Dermis blood vessel endothelial cell (primary cell): ENCODE measurements at regions not wholly inside any gene's neighbourhood (a gene's known extent, or its start where the extent isn't known, plus 50 kb on each side); places are given as distances from the start of the nearest gene placed in this dataset.
"Not testable (repeated sequence)": the region's sequence is repeated elsewhere in the genome, so short reads cannot be mapped to it uniquely, and the experiment has no call there.

Source experiments
- DNase-seq: peaks from one replicate; pipeline ENCODE4 v3.0.0; 2010

DNA sequence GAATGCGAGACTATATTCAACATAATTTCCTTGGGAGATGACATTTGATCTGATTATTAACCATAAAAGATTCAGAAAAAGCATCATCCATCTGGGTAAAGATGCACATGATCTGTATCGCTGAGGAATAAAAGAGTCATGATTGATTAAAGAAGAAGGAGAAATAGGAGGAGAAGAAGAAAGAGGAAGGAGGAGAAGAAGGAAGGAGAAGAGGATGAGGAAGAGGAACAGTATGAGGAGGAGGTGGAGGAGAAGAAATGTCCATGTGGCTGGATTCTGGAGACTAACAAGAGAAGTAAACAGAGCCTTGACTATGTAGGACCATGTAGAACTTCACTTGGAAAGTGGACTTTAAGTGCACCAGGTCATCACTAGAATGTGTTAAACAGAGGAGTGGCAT lies 947.4 kb downstream of the LRFN5 start:
- DNase-seq, result no peak

DNA sequence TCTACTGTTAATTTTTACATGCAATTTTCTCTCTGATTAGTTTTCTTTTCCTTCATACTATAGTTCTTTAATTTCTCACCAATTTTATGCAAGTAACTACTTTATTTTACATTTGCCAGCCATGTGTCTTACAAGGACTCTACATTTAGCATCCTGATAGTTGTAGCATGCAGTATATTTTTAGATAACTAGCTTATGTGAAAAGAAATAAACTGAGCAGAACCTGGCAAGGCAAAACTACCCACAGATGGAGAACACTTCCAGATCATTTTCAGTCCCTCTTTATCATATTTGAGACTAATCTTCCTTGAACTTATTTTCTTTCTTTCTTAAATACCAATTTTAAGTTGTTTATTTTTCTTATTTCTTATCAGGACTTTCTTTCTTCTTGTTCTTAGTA lies 943.6 kb downstream of the LRFN5 start:
- no peak for DNase-seq

DNA sequence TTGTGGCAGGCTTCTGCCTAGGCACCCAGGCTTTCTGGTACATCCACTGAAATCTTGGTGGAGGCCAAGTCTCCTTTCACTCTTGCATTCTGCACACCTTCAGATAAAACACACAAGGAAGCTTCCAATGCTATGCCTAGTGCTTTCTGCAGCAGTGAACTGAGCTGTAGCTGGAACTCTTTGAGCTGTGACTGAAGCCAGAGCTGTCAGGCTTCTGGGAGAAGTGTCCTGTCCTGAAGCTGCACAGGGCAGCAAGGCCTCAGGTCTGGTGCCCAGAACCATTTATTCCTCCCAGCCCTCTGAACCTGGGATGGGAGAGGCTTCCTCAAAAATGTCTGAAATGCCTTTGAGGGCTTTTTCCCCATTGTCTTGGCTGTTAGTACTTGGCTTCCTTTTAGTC lies 941.7 kb downstream of the LRFN5 start:
- no peak for DNase-seq

DNA sequence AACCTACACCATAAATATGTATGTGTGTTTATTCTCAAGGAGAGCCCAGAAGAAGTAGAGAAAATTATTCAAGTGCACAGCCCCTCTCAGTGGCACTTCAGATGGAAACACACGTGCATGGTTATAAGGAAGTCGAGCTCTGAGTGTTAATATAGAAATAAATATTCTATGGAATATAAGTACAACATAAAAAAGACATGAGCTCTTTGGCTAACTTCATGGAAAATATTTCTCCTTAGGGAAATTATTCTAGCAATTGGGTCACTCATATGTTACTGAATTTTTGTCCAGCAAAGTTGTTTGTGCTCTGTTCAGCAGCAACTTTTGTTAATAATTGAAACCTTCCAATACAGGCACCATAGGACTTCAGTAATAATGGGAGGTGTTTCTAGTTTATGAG lies 939.0 kb downstream of the LRFN5 start:
- DNase-seq, result no peak

DNA sequence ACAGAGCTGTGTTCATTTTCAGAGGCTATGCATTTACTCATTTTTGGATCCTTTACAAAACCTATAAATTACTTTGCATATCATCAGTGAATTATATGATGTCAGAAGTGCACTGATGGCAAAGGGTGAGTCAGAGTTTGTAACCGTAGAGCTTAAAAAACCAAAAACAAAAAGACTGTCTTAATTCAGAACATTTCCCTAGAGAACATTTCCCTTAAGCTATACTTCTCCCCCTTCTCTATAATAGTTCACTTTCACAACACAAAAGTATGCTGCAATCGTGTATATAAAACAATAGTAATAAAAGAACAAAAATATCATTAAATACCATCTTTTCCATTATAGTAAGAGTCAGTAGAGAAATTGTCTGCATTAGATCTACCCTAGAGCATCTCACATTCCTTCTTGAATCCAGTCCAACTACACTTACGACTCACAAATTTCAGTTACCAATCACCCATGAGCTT lies 934.9 kb downstream of the LRFN5 start:
- no peak for DNase-seq

DNA sequence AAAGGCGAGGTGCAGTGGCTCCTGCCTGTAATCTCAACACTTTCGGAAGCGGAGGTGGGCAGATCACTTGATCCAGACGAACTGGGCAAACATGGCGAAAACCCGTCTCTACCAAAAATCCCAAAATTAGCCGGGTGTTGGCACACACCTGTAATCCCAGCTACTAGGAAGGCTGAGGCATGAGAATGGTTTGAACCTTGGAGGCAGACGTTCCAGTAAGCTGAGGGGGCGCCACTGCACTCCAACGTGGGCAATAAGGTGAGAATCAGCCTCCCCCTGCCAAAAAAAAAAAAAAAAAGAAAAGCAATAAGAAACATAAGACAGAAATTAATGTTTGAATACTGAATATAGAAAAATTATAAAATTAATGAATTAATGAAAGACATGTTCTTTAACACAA lies 928.7 kb downstream of the LRFN5 start:
- DNase-seq, result no peak

DNA sequence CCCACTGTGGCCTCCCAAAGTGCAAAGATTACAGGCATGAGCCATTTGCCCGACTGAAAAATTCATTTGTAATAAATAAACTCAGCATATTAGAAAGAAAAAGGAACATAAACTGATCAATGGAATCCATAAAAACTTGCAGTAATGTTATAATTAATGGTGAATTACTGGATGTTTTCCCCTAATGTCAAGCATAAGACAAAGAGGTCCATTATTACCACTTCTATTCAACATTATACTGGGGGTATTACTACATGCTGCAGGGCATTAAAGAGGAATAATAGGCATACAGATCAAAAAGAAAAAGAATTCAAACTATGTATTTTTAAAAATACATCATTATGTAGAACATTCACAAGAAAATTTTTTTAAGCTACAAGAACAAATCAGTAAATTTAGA lies 926.8 kb downstream of the LRFN5 start:
- no peak for DNase-seq

DNA sequence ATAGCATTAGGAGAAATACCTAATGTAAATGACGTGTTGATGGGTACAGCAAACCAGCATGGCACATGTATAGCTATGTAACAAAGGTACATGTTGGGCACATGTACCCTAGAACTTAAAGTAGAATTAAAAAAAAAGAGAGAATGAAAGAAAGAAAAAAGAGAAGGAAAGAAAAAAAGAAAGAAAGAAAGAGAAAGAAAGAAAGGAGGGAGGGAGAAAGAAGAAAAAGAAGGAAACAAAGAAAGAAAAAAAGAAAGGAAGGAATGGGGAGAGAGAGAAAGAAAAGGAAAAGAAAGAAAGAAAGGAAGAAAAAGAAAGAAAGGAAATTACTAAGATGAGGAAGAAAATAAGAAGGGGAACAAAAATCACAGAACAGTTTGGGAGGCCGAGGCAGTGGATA lies 925.5 kb downstream of the LRFN5 start:
- no peak for DNase-seq

DNA sequence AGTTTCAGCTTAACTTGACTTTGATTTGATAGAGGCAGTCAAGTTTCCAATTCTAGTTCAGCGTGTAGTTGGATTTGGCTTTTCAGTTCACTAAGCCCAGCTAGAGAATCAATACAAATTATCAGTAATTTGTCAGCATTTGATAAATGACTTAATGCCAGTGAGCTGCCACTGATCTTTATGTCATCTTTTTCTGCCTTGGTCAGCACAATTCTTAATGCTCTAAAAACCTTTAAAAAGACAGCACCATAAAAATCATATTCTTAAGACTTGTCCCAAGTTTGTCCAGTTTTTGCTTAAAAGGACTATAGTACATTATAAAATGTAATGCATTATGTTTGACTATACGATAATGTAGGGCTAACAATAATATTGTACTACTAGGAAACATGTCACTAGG lies 920.5 kb downstream of the LRFN5 start:
- no peak for DNase-seq

DNA sequence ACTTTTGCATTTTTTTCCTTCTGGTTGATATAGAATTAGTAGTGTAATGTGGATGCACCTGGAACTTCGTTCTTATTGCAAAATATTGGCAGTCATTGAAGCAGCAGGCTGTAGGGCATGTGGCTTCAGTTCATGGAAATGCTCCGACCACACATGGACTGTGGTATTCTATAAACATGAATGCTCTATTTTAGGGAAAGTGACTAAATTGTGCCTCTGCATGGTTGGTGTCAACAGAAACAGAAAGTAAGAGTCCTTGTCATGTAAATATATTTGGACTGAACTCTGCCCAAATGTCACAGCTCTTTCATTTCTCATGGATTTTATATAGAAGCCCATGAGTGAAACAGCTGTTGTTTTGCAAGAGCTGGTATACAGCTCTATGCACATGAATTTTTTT lies 917.0 kb downstream of the LRFN5 start:
- DNase-seq, result no peak

DNA sequence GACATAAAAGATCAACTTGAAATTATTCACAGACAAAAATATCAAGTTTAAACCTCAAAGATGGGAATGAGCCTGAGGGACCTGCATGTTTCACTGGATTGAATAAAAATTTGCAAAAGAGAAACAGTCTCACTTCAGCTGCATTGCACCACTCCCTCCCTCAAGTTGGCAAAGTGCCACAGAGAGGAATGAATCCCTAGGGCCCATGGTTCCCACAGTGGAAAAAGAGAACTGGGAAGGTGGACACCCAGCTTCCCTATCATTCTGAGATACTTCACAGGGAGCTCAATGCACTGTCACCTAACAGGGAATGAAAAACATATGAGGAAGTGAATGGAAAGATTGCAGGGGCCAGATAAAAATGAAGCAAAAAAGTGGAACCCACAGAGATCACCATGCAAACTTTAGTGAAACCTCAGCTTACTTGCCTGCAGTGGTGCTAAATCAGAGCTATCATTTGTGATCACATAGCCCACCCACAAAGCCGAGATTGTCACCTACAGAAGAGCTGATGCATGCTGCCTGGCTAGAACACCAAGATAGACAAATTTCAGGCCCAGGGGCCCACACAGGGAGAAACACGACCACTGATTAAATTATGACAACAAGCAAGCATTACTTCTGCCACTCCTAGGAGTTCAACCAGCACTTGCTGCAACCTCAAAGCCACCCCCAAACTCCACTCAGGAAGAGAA lies 911.3 kb downstream of the LRFN5 start:
- no peak for DNase-seq

DNA sequence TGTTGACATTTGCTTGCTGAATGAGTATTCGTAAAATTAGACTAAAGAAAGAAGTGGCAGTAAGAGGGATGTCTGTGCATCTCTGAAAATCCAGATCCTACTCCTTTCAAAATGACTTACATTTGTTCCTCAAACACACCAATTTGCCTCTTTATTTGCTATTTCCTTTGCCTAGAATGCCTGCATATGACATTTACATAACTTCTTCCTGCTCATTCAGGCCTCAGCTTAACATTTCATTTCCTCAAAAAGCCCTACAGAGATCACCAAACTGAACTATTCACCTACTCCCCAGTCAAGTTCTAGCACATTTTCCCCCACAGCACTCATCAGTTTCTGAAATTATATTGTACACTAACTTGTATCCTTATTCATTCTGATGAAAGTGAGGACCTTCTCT lies 907.2 kb downstream of the LRFN5 start:
- DNase-seq, result no peak

DNA sequence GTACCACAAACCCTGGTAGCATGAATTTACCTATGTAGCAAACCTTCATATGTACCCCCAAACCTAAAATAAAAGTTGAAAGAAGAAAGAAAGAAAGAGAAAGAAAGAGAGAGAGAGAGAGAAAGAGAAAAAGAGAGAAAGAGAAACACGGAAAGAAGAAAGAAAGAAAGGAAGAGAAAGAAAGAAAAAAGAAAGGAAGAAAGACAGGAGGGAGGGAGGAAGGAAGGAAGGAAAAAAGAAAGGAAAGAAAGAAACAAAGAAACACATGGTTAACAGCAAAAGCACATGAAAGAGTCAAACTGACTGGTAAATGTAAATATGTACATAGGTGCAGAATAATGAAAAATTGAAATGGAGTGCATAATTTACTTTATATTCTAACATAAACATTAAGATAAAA lies 903.4 kb downstream of the LRFN5 start:
- no peak for DNase-seq

DNA sequence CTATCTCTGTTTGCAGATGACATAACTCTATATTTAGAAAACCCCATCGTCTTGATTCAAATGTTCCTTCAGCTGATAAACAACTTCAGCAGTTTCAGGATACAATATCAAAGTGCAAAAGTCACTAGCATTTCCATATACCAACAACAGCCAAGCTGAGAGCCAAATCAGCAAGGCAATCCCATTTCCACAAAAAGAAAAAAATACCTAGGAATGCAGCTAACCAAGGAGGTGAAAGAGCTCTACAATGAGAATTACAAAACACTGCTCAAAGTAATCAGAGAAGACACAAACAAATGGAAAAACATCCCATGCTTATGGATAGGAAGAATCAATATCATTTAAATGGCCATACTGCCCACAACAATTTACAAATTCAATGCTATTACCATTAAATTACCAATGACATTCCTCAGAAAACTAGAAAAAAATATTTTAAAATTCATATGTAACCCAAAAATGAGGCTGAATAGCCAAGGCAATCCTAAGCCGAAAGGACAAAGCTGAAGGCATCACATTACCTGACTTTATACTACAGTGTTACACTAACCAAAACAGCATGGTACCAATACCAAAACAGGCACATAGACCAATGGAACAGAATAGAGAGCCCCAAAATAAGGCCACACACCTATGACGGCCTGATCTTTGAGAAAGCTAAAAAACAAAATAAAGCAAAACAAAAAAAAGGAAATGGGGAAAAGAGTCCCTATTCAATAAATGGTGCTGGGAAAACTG lies 901.7 kb downstream of the LRFN5 start:
- no peak for DNase-seq

DNA sequence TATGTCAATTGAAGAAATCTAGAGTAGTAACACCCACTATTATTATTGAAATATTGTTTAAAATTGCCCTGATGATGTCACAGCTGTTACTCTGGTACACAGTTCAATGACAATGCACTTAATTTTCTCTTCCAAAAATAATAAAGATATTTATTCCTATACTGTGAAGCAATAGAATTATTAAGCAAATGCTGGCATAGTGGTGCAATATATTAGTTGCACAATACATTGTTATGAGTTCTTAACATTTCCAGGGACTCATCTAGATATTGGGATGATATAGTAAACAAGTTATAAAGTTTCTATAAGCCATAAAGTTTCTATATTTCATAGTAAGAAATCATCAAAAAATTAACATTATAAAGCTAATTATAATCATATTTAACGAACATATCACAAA lies 897.8 kb downstream of the LRFN5 start:
- DNase-seq, result no peak

DNA sequence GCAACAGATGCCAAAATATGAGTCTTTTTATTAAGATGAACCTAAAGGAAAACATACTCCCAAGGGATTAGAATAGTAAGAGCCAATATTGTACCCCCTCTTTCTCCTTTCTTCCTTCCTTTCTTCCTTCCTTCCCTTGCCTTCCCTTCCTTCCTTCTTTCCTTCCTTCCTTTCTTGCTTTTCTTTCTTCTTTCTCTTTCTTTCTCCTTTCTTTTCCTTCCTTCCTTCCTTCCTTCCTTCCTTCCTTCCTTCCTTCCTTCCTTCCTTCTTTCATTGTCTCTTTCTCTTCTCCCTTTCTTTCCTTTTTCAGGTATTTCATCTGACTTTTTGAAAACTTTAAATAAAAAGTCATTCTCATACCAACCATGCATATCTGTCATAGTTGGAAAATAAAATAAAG lies 892.5 kb downstream of the LRFN5 start:
- DNase-seq, result no peak

DNA sequence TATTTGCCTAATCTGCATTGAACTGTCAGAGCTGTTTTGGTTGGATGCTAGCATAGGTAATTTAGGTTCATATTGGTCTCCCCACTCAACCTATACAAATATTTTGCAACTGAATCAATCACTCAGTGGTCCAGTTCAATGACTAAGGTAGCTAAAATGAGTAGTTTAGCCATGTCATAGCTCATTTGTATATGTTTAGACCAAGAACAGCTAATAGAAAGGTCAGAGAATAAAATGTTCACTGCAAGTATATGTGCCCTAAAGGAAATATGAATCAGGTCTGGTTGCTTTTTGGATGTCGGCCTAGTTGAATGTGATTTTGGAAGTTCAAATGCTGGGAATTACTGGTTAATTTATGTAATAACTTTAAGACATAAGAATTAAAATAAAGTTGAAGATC lies 883.9 kb downstream of the LRFN5 start:
- DNase-seq, result no peak

DNA sequence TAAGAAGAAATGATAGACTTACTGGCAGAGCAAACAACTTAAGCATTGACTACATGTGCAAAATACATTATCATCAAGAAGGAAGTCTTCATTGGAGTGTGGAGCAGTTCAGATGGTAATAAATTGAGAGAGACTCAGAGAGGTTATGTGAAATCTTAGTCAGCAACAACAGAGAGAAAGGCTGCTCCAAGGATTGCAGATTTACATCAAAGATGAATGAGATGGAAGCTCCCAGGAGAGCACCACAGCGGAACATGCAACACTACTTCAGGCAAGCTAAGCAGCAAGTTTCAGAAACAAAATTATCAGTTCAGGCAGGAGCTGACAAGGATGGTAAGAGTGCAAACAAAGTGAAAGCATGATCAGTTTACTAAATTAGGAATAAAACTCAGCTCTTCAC lies 882.3 kb downstream of the LRFN5 start:
- no peak for DNase-seq

DNA sequence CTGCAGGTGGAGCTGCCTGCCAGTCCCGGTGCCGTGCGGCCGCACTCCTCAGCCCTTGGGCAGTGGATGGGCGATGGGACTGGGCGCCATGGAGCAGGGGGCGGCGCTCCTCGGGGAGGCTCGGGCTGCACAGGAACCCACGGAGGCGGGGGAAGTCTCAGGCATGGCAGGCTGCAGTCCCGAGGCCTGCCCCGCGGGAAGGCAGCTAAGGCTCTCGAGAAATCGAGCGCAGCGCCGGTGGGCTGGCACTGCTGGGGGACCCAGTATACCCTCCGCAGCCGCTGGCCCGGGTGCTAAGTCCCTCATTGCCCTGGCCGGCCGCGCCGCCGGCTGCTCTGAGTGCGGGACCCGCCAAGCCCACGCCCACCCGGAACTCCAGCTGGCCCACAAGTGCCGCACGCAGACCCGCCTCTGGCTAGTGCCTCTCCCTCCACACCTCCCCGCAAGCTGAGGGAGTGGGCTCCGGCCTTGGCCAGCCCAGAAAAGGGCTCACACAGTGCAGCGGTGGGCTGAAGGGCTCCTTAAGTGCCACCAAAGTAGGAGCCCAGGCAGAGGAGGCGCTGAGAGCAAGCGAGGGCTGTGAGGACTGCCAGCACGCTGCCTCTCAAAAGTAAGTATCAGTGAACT lies 875.8 kb downstream of the LRFN5 start:
- DNase-seq, result not testable (repeated sequence)

DNA sequence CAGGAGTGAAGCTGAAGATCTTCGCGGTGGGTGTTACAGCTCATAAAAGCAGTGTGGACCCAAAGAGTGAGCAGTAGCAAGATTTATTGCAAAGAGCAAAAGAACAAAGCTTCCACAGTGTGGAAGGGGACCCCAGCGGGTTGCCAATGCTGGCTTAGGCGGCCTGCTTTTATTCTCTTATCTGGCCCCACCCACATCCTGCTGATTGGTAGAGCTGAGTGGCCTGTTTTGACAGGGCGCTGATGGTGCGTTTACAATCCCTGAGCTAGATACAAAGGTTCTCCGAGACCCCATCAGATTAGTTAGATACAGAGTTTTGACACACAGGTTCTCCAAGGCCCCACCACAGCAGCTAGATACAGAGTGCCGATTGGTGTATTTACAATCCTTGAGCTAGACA lies 875.0 kb downstream of the LRFN5 start:
- not testable (repeated sequence) for DNase-seq

DNA sequence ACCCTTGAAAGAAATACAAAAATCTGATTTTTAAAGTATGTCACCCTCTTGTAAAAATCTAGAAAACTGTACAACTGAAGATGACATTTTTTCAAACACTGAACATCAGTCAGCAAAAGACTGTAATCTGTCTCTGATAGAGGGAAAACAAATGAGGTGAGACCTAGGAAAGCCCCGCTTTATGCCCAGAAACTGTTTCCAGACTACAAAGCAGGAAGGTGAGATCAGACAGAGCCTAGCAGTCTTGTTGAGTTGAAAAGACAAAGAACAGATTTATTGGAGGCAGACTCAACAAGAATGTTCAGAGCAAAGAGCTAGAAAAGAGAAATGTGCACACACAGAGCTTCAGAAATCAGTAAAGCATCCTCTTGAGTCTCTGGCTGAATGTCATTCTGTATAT lies 873.6 kb downstream of the LRFN5 start:
- DNase-seq, result no peak

DNA sequence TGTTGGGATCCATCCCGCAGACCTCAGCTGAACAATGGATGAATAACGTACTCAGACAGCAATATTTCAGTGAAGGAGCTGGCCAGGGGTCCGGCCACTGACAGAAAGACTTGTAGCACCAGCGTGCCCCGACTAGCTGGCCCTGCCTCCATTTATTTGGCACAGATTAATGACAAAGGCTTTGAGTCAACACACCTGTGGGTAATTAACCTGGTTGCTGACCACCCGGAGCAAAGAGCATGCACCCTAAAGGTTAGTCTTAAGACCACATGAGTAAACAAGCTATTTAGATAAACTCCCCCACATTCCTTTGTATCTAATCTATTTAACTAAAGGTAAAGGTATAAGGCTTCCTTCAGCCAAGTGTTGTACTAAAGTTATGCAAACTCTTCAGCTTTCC lies 868.6 kb downstream of the LRFN5 start:
- DNase-seq, result no peak

DNA sequence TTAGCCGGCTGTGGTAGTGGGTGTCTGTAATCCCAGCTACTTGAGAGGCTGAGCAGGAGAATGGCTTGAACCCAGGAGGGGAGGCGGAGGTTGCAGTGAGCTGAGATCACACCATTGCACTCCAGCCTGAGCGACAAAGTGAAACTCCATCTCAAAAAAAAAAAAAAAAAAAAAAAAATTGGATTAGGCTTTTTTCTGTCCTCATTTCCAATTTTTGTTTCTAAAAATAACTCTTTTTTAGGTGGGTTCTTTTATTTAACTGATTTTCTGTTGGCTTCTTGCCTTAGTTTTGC lies 863.7 kb downstream of the LRFN5 start:
- DNase-seq, result no peak

DNA sequence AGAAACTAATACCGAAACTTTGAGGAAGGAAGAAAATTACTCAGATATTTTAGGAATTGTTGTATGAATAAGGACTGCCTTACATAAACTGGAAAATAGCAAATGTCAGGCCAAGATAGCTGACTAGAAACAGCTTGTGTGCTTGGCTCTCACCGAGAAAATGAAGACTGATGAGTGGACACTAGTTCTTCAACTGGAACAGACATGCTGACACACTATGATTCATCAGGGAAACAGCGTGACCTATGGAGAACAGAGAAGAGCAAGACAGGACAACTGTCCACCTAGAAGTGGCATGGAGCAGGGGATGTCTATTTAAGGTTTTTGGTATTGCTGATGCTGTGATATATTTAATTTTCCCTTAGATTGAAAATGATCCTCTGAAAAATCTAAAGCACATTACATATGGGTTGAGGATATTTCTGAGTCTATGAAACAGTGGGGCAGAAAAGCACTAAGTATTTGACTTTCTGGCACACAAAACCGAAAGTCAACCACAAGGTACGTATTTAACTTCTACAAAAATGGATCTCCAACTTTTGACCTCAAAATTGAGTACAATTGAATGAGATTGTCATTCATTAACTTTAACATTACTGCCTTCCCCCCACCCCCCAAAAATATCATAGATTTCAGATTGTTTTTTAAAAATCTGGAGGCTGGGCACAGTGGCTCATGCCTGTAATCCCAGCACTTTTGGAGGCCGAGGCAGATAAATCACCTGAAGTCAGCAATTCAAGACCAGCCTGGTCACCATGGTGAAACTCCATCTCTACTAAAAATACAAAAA lies 863.2 kb downstream of the LRFN5 start:
- no peak for DNase-seq
